Heart right ventricle (tissue), 16 donors: ENCODE measurements at regions not wholly inside any gene's neighbourhood (a gene's known extent, or its start where the extent isn't known, plus 50 kb on each side); places are given as distances from the start of the nearest gene placed in this dataset.

Source experiments
- ATAC-seq, 8 donors: fragments of 200-7000 bp; cut with Tn5 transposase; one replicate each; pipeline ENCODE4 v1.9.1; 2020; ENCODE audit warnings: mild to moderate bottlenecking in 8 of 8, moderate library complexity in 8 of 8, moderate number of reproducible peaks in 1 of 8
- DNase-seq, 2 donors: peaks; one replicate each; pipeline ENCODE4 v3.0.0-alpha.2; 2020
- H3K27ac ChIP-seq, 10 donors: fragments of 200-600 bp; sonication (generic) in 2 of 10; one replicate each; pipeline versions ENCODE4 v1.5.0 to v1.8.0; 2020 to 2022; ENCODE audit warnings: mild to moderate bottlenecking in 3 of 10
- H3K27me3 ChIP-seq, 7 donors: fragments of 200-600 bp; one replicate each; pipeline ENCODE4 v1.8.0; 2021 to 2022; ENCODE audit warnings: mild to moderate bottlenecking in 2 of 7
- H3K36me3 ChIP-seq, 9 donors: fragments of 200-600 bp; sonication (generic) in 1 of 9; one replicate each; pipeline versions ENCODE4 v1.5.0 to v1.8.0; 2020 to 2022; ENCODE audit warnings: mild to moderate bottlenecking in 2 of 9
- H3K4me1 ChIP-seq, 9 donors: fragments of 200-600 bp; sonication (generic) in 1 of 9; one replicate each; pipeline versions ENCODE4 v1.5.0 to v1.8.0; 2020 to 2022; ENCODE audit warnings: mild to moderate bottlenecking in 4 of 9
- H3K4me3 ChIP-seq, 10 donors: fragments of 200-600 bp; sonication (generic) in 2 of 10; one replicate each; pipeline versions ENCODE4 v1.5.0 to v1.8.0; 2020 to 2022; ENCODE audit warnings: mild to moderate bottlenecking in 7 of 10, moderate library complexity in 2 of 10
- H3K9me3 ChIP-seq, 11 donors: fragments of 200-600 bp in 10 of 11; sonication (generic) in 2 of 11; one replicate each; pipeline versions ENCODE4 v1.5.0 to v1.8.0; 2013 to 2022; ENCODE audit warnings: mild to moderate bottlenecking in 2 of 11, control low read depth in 1 of 11, moderate library complexity in 1 of 11
- WGBS, 2 donors: extraction: QIAGEN DNeasy Blood & Tissue Kit; methylation state at CpG; one replicate each; pipeline ENCODE4 v1.1.7; 2013; ENCODE audit warnings: inconsistent platforms in 1 of 2; 5-methylcytosine and 5-hydroxymethylcytosine counted together
- intact Hi-C, 10 donors: fragments of 100-400 bp; cut with DNase I; formaldehyde crosslinking; loops; one replicate each; pipeline versions ENCODE4 v1.11.1 to v1.14.2; 2022
- TF ChIP-seq, protein P1 (sequence below), 9 donors: fragments of 200-600 bp; sonication (generic) in 2 of 9; IDR thresholded peaks; one replicate each; pipeline versions ENCODE4 v1.5.0 to v1.8.0; 2021 to 2022; ENCODE audit warnings: antibody characterized with exemption in 9 of 9, mild to moderate bottlenecking in 5 of 9, moderate library complexity in 1 of 9
- donor health status: Arrhythmogenic right ventricular cardiomyopathy.
- donor health status: ischemic (EF 13 %, LVEDD 7.1; RV severe dilation, severe dysfunction).
- donor health status: healthy with polysubstance abuse.
- donor health status: DM: no; HTN: yes; CAD: no.
- donor health status: DM: no; HTN: no; CAD: no.
- donor health status: ischemic (EF 25% LVEDD 6.9; RV normal size, moderate dysfunction).
- donor health status: ischemic (EF 25% LVEDD 5.7; RV mildly dilated, moderate dysfunction).
- donor health status: healthy.
- donor health status: DM: yes; HTN: yes; CAD: no.
- donor health status: Ischemic cardiomyopathy.
- donor health status: ischemic (EF 35%, LVEDD 5.7; RV mildly dilated, moderate dysfunction).
- donor health status: nonischemic (EF 11% LVEDD 7.7; RV severe dilation, severe dysfunction).
- donor health status: DM: yes; HTN: yes; CAD: no.
- donor health status: PGD.
- donor health status: ischemic (EF 29% LVEDD 5.4; RV normal size, mild dysfunction).
- donor health status: nonischemic (EF 23%, LVEDD 6.1; RV moderate dilation, normal function).

GRCh38 chr20:50248104-50248641, 57.5 kb downstream of the CEBPB start:
- DNase-seq (no peak), ATAC-seq (peak in 2 of 8 donors; percentile 21 to 38)
- TF ChIP-seq, protein P1, sequence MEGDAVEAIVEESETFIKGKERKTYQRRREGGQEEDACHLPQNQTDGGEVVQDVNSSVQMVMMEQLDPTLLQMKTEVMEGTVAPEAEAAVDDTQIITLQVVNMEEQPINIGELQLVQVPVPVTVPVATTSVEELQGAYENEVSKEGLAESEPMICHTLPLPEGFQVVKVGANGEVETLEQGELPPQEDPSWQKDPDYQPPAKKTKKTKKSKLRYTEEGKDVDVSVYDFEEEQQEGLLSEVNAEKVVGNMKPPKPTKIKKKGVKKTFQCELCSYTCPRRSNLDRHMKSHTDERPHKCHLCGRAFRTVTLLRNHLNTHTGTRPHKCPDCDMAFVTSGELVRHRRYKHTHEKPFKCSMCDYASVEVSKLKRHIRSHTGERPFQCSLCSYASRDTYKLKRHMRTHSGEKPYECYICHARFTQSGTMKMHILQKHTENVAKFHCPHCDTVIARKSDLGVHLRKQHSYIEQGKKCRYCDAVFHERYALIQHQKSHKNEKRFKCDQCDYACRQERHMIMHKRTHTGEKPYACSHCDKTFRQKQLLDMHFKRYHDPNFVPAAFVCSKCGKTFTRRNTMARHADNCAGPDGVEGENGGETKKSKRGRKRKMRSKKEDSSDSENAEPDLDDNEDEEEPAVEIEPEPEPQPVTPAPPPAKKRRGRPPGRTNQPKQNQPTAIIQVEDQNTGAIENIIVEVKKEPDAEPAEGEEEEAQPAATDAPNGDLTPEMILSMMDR (IDR thresholded peaks at IDR 0.05): no peak
- Histone ChIP-seq H3K4me3 (no peak overlapping the region), H3K36me3 (no peaks in the 10 kb centered on the region), H3K4me1 (peaks cover 0 to 18% (median 0%) of the 10 kb centered on the region in 9 donors), H3K27me3 (peaks cover 0 to 14% (median 2%) of the 10 kb centered on the region in 7 donors), H3K27ac (no peak overlapping the region), H3K9me3 (no peaks in the 10 kb centered on the region)
- intact Hi-C loops: no loop called here
- 87 to 91% methylated on average over 17 of the region's 17 CpGs for WGBS, 2 donors

GRCh38 chr20:50249447-50250388, 59.1 kb downstream of the CEBPB start:
- H3K4me1 ChIP-seq: peaks cover 0 to 16% (median 0%) of the 10 kb centered on the region in 9 donors
- no peak for DNase-seq
- no peak overlapping the region for H3K27ac ChIP-seq
- TF ChIP-seq, protein P1 (IDR thresholded peaks at IDR 0.05): no peak
- H3K4me3 ChIP-seq: no peak overlapping the region
- H3K27me3 ChIP-seq: peaks cover 0 to under 1% (median 0%) of the 10 kb centered on the region in 7 donors
- WGBS, 2 donors: 81 to 83% methylated on average over 11 of the region's 11 CpGs
- ATAC-seq: no peak
- intact Hi-C loops: no loop called here
- H3K36me3 ChIP-seq: no peaks in the 10 kb centered on the region
- no peaks in the 10 kb centered on the region for H3K9me3 ChIP-seq

GRCh38 chr20:50250679-50251382, 60.2 kb downstream of the CEBPB start:
- intact Hi-C loops: no loop called here
- 93 to 96% methylated on average over 15 of the region's 15 CpGs for WGBS, 2 donors
- no peaks in the 10 kb centered on the region for H3K27me3 ChIP-seq

DNA sequence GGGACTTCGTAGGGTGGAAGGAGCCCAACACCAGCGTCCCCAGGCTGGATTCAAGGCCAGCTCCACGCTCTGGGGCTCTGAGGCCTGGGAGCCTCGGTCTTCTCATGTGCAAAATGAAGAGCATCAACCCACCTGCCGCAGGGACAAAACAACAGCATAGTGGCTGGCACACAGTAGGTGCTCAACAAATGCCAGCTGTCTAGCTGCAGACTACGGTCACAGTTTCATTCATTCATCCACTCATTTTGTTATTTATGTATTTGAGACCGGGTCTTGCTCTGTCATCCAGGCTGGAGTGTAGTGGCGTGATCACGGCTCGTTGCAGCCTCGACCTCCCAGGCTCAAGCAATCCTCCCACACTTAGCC, 60.7 kb downstream of the CEBPB start:
- no peak for DNase-seq
- no peak overlapping the region for H3K4me3 ChIP-seq
- intact Hi-C loops: no loop called here
- H3K36me3 ChIP-seq: no peaks in the 10 kb centered on the region
- WGBS, 2 donors: 93 to 94% methylated on average over 11 of the region's 11 CpGs
- ATAC-seq: no peak
- H3K27me3 ChIP-seq: no peaks in the 10 kb centered on the region
- H3K27ac ChIP-seq: no peak overlapping the region
- no peaks in the 10 kb centered on the region for H3K9me3 ChIP-seq
- TF ChIP-seq, protein P1 (IDR thresholded peaks at IDR 0.05): no peak
- H3K4me1 ChIP-seq: peaks cover 0 to 16% (median 0%) of the 10 kb centered on the region in 9 donors

More at GRCh38 chr20:50250679-50251382, 60.2 kb downstream of the CEBPB start:
- peaks cover 0 to 16% (median 0%) of the 10 kb centered on the region in 9 donors for H3K4me1 ChIP-seq
- H3K4me3 ChIP-seq: no peak overlapping the region
- H3K36me3 ChIP-seq: no peaks in the 10 kb centered on the region
- DNase-seq (no peak), ATAC-seq (peak in 1 of 8 donors; percentile 12)
- no peak overlapping the region for H3K27ac ChIP-seq
- H3K9me3 ChIP-seq: no peaks in the 10 kb centered on the region
- TF ChIP-seq, protein P1 (IDR thresholded peaks at IDR 0.05): no peak
